Astrocyte (in vitro differentiated cells and primary cell): ENCODE measurements at regions not wholly inside any gene's neighbourhood (a gene's known extent, or its start where the extent isn't known, plus 50 kb on each side); places are given as distances from the start of the nearest gene placed in this dataset.

Experiments
- DNase-seq: peaks from one replicate; pipeline ENCODE4 v3.0.0-alpha.2; 2010; ENCODE audit warnings: low read depth
- FAIRE-seq: peaks from 2 replicates; lab custom pipeline; 2011; peaks lifted over from hg19 to GRCh38; lab: Jason Lieb, UNC
- H2AFZ ChIP-seq: 2 replicates; pipeline ENCODE4 v1.6.0; 2012; ENCODE audit warnings: low read depth, low read length, inconsistent platforms
- H3K27ac ChIP-seq: 2 replicates; pipeline ENCODE4 v1.5.1; 2011; ENCODE audit warnings: low read depth, low read length, inconsistent platforms
- H3K27me3 ChIP-seq: 2 replicates; pipeline ENCODE4 v1.6.0; 2011; ENCODE audit warnings: low read length, inconsistent platforms; ENCODE audit not compliant: insufficient read depth
- H3K36me3 ChIP-seq: 2 replicates; pipeline ENCODE4 v1.5.1; 2011; ENCODE audit warnings: low read length, inconsistent platforms; ENCODE audit not compliant: insufficient read depth
- H3K4me1 ChIP-seq: 2 replicates; pipeline ENCODE4 v1.5.1; 2011; ENCODE audit warnings: low read length, inconsistent platforms; ENCODE audit not compliant: insufficient read depth
- H3K4me2 ChIP-seq: 2 replicates; pipeline ENCODE4 v1.6.0; 2012; ENCODE audit warnings: low read length, inconsistent platforms
- H3K4me3 ChIP-seq: 2 replicates; pipeline ENCODE4 v1.5.1; 2011; ENCODE audit warnings: low read depth, mild to moderate bottlenecking, low read length, inconsistent platforms; ENCODE audit not compliant: insufficient read depth
- H3K79me2 ChIP-seq: 2 replicates; pipeline ENCODE4 v1.6.0; 2012; ENCODE audit warnings: mild to moderate bottlenecking, low read length, inconsistent platforms; ENCODE audit not compliant: insufficient read depth
- H3K9ac ChIP-seq: 2 replicates; pipeline ENCODE4 v1.6.0; 2012; ENCODE audit warnings: mild to moderate bottlenecking, low read length, inconsistent platforms
- H3K9me3 ChIP-seq: 2 replicates; pipeline ENCODE4 v1.5.1; 2012; ENCODE audit warnings: low read depth, mild to moderate bottlenecking, low read length, inconsistent platforms; ENCODE audit not compliant: insufficient read depth
- H4K20me1 ChIP-seq: 2 replicates; pipeline ENCODE4 v1.6.0; 2012; ENCODE audit warnings: low read length, inconsistent platforms; ENCODE audit not compliant: insufficient read depth
- H3K27ac Mint-ChIP-seq: one replicate; pipeline ENCODE4 v1.8.0; 2021; ENCODE audit warnings: mild to moderate bottlenecking, mixed read lengths; ENCODE audit not compliant: unreplicated experiment
- H3K27me3 Mint-ChIP-seq: one replicate; pipeline ENCODE4 v1.8.0; 2021; ENCODE audit warnings: low read depth, mixed read lengths; ENCODE audit not compliant: unreplicated experiment
- H3K36me3 Mint-ChIP-seq: one replicate; pipeline ENCODE4 v1.8.0; 2021; ENCODE audit warnings: low read depth, mixed read lengths; ENCODE audit not compliant: unreplicated experiment
- H3K4me1 Mint-ChIP-seq: one replicate; pipeline ENCODE4 v1.8.0; 2021; ENCODE audit warnings: low read depth, mixed read lengths; ENCODE audit not compliant: unreplicated experiment
- H3K4me3 Mint-ChIP-seq: one replicate; pipeline ENCODE4 v1.8.0; 2021; ENCODE audit warnings: mild to moderate bottlenecking, moderate library complexity, mixed read lengths; ENCODE audit not compliant: unreplicated experiment
- H3K9me3 Mint-ChIP-seq: one replicate; pipeline ENCODE4 v1.8.0; 2021; ENCODE audit warnings: mild to moderate bottlenecking, mixed read lengths; ENCODE audit not compliant: unreplicated experiment
- EZH2 ChIP-seq: IDR thresholded peaks from 2 replicates; pipeline ENCODE4 v1.6.1; 2012; ENCODE audit warnings: mild to moderate bottlenecking, low read length, inconsistent platforms; ENCODE audit not compliant: insufficient read depth
- TF ChIP-seq, protein P1 (sequence below): IDR thresholded peaks from 2 replicates; pipeline ENCODE4 v1.5.1; 2011; ENCODE audit warnings: low read depth, mild to moderate bottlenecking, inconsistent platforms, low read length, moderate library complexity; ENCODE audit not compliant: insufficient read depth

DNA sequence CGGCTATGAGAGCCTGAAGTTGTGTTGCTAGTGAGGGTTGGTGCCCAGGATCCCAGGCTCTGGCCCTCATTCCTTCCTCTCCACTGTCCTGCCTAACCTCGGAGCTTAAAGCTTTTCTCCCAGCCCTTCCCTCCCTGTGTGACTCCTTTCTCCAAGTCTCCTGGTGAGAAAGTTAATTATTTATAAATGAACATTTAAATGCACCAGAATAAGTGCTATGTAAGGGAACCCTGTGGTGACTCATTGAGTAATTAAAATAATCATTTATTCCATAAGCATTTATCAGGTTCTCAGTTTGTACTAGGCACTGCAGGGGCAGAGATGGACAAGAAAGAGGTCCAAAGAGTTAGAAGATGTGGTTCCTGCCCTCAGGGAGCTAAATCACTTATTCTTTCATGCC, 89.1 kb upstream of the ISX start:
- Mint-ChIP-seq H3K36me3 (no peaks in the 10 kb centered on the region), H3K4me3 (no peak overlapping the region), H3K4me1 (peaks cover 22% of the 10 kb centered on the region), H3K9me3 (peaks cover 1% of the 10 kb centered on the region), H3K27ac (no peak overlapping the region), H3K27me3 (no peaks in the 10 kb centered on the region)
- Histone ChIP-seq H3K79me2 (no peaks in the 10 kb centered on the region), H3K27ac (no peak overlapping the region), H3K9me3 (no peaks in the 10 kb centered on the region), H3K4me1 (no peaks in the 10 kb centered on the region), H3K9ac (no peak overlapping the region), H3K36me3 (no peaks in the 10 kb centered on the region), H3K4me2 (no peak overlapping the region), H3K4me3 (no peak overlapping the region), H4K20me1 (no peaks in the 10 kb centered on the region), H2AFZ (no peak overlapping the region), H3K27me3 (no peaks in the 10 kb centered on the region)
- DNase-seq (no peak), FAIRE-seq (no peak)
- no peak for TF ChIP-seq EZH2
- TF ChIP-seq, protein P1, sequence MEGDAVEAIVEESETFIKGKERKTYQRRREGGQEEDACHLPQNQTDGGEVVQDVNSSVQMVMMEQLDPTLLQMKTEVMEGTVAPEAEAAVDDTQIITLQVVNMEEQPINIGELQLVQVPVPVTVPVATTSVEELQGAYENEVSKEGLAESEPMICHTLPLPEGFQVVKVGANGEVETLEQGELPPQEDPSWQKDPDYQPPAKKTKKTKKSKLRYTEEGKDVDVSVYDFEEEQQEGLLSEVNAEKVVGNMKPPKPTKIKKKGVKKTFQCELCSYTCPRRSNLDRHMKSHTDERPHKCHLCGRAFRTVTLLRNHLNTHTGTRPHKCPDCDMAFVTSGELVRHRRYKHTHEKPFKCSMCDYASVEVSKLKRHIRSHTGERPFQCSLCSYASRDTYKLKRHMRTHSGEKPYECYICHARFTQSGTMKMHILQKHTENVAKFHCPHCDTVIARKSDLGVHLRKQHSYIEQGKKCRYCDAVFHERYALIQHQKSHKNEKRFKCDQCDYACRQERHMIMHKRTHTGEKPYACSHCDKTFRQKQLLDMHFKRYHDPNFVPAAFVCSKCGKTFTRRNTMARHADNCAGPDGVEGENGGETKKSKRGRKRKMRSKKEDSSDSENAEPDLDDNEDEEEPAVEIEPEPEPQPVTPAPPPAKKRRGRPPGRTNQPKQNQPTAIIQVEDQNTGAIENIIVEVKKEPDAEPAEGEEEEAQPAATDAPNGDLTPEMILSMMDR, result no peak

- no peak overlapping the region for H3K27ac Mint-ChIP-seq
- H3K36me3 Mint-ChIP-seq, result no peaks in the 10 kb centered on the region
- no peak overlapping the region for H3K9ac ChIP-seq
- H3K9me3 ChIP-seq, result peaks cover 9% of the 10 kb centered on the region
- no peaks in the 10 kb centered on the region for H3K27me3 ChIP-seq
- H3K4me3 Mint-ChIP-seq, result no peak overlapping the region
- no peaks in the 10 kb centered on the region for H3K4me1 Mint-ChIP-seq
- H3K36me3 ChIP-seq, result no peaks in the 10 kb centered on the region
- no peak overlapping the region for H2AFZ ChIP-seq
- H3K4me1 ChIP-seq, result no peaks in the 10 kb centered on the region
- H3K27me3 Mint-ChIP-seq, result no peaks in the 10 kb centered on the region
- H3K4me3 ChIP-seq, result no peak overlapping the region
- H3K4me2 ChIP-seq, result no peak overlapping the region
- H3K79me2 ChIP-seq, result no peaks in the 10 kb centered on the region
- TF ChIP-seq, protein P1, result no peak
- no peak for TF ChIP-seq EZH2
- no peak for FAIRE-seq
- no peaks in the 10 kb centered on the region for H4K20me1 ChIP-seq
- no peak overlapping the region for H3K27ac ChIP-seq
- H3K9me3 Mint-ChIP-seq, result peaks cover 11% of the 10 kb centered on the region
- DNase-seq, result no peak
These were observed 79.4 kb upstream of the ISX start for GRCh38 chr22:34986523-34986922.

GRCh38 chr22:34992672-34993071, 73.3 kb upstream of the ISX start:
- Histone ChIP-seq H3K4me1 (no peaks in the 10 kb centered on the region), H3K27ac (no peak overlapping the region), H3K9me3 (peaks cover 5% of the 10 kb centered on the region), H3K27me3 (no peaks in the 10 kb centered on the region), H2AFZ (no peak overlapping the region), H3K79me2 (no peaks in the 10 kb centered on the region), H4K20me1 (no peaks in the 10 kb centered on the region), H3K36me3 (no peaks in the 10 kb centered on the region), H3K4me2 (no peak overlapping the region), H3K9ac (no peak overlapping the region), H3K4me3 (no peak overlapping the region)
- Mint-ChIP-seq H3K4me3 (no peak overlapping the region), H3K9me3 (peaks cover 6% of the 10 kb centered on the region), H3K36me3 (no peaks in the 10 kb centered on the region), H3K27ac (no peak overlapping the region), H3K27me3 (no peaks in the 10 kb centered on the region), H3K4me1 (peaks cover 3% of the 10 kb centered on the region)
- TF ChIP-seq EZH2, result no peak
- TF ChIP-seq, protein P1, result no peak
- DNase-seq (no peak), FAIRE-seq (no peak)
